AG09309 (cell line): ENCODE measurements at regions not wholly inside any gene's neighbourhood (a gene's known extent, or its start where the extent isn't known, plus 50 kb on each side); places are given as distances from the start of the nearest gene placed in this dataset.

ENCODE experiments used
- DNase-seq: peaks from one replicate; pipeline ENCODE4 v3.0.0-alpha.2; 2010; ENCODE audit warnings: low read depth
- H3K4me3 ChIP-seq: 2 replicates; pipeline ENCODE4 v1.5.1; 2011; ENCODE audit warnings: mild to moderate bottlenecking, low read depth, low read length, moderate library complexity; ENCODE audit not compliant: control insufficient read depth
- CTCF ChIP-seq: IDR thresholded peaks from 2 replicates; pipeline ENCODE4 v1.5.1; 2011; ENCODE audit warnings: mild to moderate bottlenecking, low read depth, low read length, inconsistent platforms; ENCODE audit not compliant: insufficient read depth, control insufficient read depth; ENCODE audit errors: missing control alignments

- H3K4me3 ChIP-seq = no peak overlapping the region
- no peak for TF ChIP-seq CTCF
- no peak for DNase-seq
Observed at GRCh38 chr22:27513021-27513420, 288.5 kb downstream of the MN1 start.

GRCh38 chr22:27514601-27515523 lies 286.7 kb downstream of the MN1 start:
- no peak for DNase-seq
- H3K4me3 ChIP-seq = no peak overlapping the region
- no peak for TF ChIP-seq CTCF

- no peak for DNase-seq
- no peak overlapping the region for H3K4me3 ChIP-seq
- no peak for TF ChIP-seq CTCF
Observed at GRCh38 chr22:27517361-27518155, 284.0 kb downstream of the MN1 start.

DNA sequence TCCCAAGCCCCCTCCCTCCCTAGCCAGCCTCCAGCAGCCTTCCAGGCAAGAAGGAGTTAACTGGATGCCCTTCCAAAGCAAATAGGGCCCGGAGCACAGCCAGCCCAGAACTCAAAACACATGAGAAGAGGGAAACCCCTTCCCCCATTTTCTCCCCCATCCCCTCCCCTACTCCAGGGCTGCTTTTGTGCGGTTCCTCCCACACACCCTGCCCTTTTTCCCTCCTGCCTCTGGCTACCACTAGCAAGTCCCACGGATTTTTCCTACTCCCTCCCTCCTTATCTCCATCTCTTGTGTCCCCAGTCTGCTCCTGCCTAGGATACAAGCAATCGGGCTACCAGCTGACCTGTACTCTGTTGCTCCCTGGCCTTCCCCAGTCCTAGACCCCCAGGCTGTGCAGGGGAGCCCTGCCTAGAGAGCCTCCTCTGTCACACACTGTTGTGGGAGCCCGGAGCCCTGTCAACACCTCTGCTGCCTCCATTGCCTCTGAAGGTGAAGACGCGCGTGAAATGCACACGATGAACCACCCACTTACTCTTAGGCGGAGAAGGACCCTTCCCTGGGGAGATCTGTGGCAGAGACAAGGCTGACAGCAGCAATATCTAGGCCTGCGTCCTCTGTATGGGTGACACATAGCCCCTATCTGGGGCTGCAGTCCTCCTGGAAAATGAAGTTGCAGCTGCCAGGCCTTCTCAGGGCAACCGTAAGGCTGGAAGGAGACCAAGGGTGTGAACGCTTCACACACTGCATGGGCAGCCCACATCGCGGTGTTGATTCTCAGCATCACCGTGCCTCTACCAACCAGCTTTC lies 282.8 kb downstream of the MN1 start:
- H3K4me3 ChIP-seq = no peak overlapping the region
- TF ChIP-seq CTCF = no peak
- DNase-seq = no peak

GRCh38 chr22:27523711-27524110 lies 277.8 kb downstream of the MN1 start:
- H3K4me3 ChIP-seq = no peak overlapping the region
- TF ChIP-seq CTCF = no peak
- no peak for DNase-seq

DNA sequence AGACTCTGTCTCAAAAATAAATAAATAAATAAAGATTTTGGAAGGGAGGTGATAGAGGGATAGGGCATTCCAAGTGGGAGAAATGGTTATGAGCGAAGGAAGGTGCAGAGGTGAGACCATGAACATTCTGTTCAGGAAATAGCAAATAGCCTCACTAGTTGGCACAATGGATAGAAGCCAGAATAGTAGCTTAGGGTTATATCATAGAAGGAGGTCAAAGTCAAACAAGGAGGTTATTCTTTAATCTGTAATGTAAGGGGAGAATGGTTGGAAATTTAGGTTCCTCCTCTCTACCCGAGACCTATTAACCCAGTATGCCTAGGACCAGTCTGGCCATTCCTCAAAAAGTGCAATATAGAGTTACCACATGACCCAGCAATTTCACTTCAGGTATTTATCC lies 275.8 kb downstream of the MN1 start:
- no peak overlapping the region for H3K4me3 ChIP-seq
- TF ChIP-seq CTCF = no peak
- DNase-seq = no peak
